Right kidney (tissue), 1 donor: ENCODE measurements at regions not wholly inside any gene's neighbourhood (a gene's known extent, or its start where the extent isn't known, plus 50 kb on each side); places are given as distances from the start of the nearest gene placed in this dataset.

Experiments used
- DNase-seq: peaks from one replicate; pipeline ENCODE4 v3.0.0-alpha.2; 2016

DNA sequence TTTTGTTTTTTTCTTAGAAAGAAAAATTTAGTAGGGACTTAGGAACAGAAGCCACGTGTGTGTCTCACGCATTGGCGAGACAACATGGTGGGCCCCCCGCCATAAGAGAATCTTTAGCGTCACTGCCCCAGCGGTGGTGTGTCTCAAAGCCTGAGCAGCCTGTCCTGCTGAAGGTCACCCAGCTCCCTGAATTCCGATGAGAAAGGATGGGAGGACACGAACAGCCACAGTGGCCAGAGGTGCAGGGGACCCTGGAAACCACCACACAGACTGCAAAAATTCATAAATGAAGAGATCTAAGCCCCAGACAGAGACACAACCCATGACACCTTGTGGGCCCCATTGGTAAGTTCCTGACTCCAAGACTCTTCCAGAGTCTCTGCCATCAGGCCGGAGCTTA is 266.1 kb upstream of the RAB6C start:
- DNase-seq: no peak

DNA sequence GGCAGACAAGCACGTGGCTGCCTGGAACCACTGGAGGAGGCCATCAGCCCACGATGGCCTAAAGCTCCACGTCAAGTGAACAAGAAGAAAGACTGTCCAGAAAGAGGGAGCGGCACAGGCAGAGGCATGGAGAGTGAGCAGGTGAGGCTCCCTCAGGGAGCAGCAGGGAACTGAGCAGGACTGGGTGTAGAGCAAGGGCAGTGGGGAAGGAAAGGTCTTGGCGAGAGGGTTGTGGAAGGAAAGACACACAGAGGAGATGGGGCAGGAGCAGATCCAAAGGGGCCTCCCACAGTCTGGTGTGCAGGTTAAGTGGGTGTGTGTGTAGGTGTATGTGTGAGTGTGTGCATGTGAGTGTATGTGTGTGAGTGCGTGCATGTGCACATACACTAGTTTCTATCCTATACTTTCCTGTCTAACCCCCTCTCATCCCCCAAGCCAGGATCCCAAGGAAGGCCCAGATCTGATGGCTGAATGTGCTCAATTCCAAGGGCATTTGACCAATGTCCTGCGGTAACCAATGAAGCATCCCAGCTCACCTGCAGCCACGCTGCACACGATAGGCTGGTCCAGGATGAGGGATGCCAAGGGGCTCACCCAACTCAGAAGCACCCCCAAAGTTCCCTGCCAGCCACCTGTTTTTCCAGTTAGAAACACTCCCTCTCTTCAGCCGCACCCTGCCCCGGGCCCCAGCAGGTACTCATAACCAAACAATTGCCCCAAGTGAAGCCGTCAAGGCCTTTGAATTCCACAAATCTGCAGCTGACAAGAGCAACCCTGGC is 262.5 kb upstream of the RAB6C start:
- no peak for DNase-seq

- peak; percentile 44 for DNase-seq
Measured at GRCh38 chr2:129717560-129718130, 261.8 kb upstream of the RAB6C start.

GRCh38 chr2:129719335-129719734 is 260.1 kb upstream of the RAB6C start:
- no peak for DNase-seq

DNA sequence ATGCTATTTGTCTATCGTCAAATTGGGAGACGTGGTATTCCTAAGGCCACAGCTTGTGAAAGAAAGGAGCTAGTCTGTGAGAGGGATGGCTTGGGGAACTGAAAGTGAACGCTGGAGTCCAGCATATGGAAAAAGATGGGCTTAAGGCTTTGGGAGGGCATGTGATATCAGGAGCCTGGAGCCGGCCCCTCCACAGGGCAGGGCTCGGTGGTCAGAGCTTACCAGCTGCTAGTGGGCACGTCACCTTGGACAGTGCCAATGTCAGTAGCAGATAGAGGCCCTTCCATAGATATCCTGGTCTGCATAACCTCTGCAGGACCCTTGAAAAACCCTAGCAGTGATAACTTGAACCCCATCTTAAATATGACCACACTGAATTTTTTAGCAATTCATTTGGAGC is 259.1 kb upstream of the RAB6C start:
- DNase-seq: no peak

DNA sequence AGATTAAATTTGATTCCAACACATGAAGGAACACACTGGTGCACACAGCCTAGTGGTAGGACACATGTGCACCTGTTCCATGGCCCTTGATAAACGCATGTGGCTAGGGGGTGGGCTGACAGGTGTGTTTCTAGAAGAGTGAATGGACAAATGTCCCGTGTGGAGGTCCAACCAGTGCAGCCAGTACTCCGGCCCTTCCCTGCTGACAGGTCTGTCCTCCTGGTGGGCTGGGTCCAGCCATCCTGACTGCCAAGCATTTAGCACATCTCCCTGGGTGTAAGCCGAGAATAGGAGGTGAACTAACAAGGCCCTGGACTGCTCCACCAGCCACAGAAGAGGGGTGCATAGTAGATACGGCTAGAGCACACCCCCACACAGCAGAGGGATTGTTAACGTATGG is 258.7 kb upstream of the RAB6C start:
- no peak for DNase-seq

GRCh38 chr2:129721236-129721635 is 258.2 kb upstream of the RAB6C start:
- DNase-seq: no peak

GRCh38 chr2:129721846-129722245 is 257.6 kb upstream of the RAB6C start:
- DNase-seq: no peak

GRCh38 chr2:129722306-129723019 is 257.0 kb upstream of the RAB6C start:
- no peak for DNase-seq

DNA sequence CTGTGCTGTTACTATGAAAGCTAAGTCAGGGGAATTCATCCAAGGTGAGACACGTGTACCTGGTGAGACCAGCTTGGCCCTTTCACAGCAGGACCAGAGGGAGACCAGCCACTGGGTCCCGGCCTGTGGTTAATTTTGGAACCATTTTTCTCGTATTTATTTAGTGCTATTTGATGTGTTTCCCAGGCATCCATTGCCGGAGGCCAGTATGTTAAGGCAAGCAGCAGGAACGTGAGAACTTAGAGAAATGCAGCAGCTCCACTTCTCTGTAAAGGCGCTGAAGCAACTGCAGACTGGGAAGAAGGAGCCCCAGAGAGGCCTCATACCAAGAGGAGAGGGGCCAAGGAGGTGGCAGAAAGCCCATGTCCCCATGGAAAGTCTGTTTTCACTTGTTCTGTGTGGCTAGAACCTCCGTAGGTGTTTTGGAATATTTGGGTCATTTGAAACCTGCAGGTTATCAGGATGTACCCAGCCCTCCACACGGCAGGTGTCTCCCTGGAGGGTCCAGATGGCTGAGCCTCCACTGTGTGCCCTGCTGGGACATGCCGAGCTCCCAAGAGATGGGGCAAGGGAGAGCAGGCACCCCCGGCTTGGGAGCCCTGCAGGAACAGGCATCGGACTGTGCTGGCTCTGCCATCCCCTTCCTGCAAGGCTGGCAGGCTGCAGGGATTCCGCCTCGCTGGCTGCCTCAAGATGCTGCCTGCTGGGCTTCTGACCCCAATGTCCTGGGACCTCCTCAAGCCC is 256.0 kb upstream of the RAB6C start:
- no peak for DNase-seq

- no peak for DNase-seq
Measured at GRCh38 chr2:129724021-129724757, 255.3 kb upstream of the RAB6C start.

- DNase-seq: no peak
Measured at GRCh38 chr2:129726216-129726615, 253.2 kb upstream of the RAB6C start.

DNA sequence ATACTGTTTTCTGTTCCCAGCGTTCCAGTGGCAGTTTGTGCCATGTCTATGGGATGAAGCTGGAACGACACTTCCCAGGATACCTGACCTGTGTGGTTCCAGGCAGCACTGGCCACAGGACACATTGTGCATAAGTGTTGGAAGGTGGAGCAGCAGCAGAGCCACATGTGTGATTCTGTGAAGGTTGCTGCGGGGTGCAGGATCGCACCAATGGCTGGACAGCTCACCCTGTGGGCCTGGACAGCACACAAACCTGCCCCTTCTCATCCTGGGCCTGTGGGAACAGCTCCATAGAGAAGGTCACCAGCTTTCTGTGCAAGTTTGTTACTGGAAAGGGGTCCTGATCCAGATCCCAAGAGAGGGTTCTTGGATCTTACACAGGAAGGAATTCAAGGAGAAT is 252.2 kb upstream of the RAB6C start:
- no peak for DNase-seq

GRCh38 chr2:129728035-129728972 is 251.2 kb upstream of the RAB6C start:
- DNase-seq: no peak

DNA sequence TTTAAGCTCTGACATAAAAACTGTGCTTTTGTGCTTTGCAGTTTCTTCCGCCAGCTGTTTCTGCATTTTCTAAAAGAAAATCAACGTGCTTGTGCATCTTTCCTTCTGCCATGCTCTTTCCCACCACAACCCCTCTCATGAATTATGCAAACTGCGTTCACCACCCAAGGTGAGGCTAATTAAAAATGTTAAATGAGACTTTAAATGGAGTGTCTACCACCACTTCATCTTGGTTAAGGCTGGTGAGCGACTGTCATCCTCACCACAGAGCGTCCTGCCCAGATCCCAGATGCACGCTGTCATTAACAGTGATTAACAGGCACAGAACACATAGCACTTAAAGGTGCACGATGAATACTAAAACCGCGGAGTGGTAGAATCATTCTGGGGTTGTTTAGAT is 250.5 kb upstream of the RAB6C start:
- DNase-seq: no peak

DNA sequence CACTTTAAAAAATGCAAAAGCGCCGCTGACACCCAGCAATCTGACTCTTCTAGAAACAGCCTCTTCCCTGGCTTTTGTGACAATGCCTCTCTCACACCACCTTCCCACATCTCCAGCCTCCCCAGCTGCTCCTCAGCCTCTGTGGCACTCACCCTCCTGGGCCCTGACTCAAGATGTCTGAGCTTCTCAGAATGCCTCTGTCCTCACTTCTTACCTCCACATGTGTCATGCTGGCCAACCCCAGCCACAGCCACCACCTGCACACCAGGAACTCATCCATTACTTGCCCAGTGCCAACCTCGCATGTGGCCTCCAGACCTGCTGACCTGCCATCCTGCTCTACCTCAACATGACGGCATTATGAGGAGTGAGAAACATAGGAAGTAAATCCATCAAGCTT is 249.8 kb upstream of the RAB6C start:
- no peak for DNase-seq

DNA sequence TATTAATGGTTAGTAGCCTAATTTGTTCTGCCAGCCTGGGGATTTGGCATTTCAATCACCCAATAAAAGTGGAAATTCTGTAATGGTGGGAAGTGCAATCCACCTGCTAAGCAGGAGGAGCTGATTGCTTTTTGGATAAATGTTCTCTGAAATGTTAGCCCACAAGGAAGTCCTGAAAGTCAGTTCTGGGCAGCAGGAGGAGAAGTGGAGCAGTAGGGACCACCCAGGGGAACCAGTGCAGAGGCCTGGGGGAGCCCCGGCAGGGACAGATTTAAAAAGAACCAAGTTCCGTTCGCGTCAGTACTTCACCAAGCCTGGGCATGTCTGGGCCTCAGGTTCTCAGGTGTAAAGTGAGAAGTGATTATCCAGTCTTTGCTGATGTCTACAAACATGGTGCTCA is 248.5 kb upstream of the RAB6C start:
- DNase-seq: no peak

GRCh38 chr2:129731907-129732629 is 247.4 kb upstream of the RAB6C start:
- DNase-seq: no peak

DNA sequence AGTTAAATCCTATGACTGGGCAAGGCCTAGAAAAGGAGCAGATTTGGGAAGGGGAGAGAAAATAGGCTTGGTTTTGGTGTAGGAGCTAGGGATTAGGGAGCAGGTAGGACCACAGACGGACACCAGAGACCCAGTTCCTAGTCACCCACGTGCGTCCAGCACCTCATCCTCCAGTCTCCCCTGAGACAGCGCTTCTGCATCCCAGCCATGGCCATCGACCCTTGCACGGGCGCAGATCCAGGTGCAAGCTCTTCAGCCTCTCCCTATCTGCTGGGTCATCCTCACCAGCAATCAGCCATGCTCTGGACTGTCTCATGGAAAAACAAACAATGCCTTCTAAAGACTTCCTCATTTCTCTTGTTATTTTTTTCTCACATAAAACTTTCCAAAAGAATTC is 246.8 kb upstream of the RAB6C start:
- DNase-seq: no peak

DNA sequence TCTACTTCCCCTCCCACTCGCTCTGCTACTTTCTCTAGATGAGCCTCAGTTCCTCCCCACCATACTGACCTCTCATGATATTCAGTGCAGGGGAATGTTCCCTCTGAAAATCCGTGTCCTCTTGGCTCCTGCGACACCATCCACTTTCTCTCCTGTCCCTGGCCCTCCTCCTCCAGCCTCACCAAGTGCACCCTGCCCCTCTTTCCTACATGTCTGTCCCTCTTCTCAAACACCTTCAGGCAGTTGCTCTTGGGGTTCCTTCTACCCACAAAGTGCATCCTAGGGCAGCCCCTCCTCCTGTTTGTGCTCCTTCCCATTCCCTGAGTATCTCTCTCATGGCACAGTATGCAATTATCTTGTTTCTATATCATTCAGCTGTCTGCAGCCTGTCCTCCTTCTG is 246.4 kb upstream of the RAB6C start:
- no peak for DNase-seq
